Epithelial cell of prostate (primary cell): ENCODE measurements at regions not wholly inside any gene's neighbourhood (a gene's known extent, or its start where the extent isn't known, plus 50 kb on each side); places are given as distances from the start of the nearest gene placed in this dataset.
"Not testable (repeated sequence)": the region's sequence is repeated elsewhere in the genome, so short reads cannot be mapped to it uniquely, and the experiment has no call there.

ENCODE experiments used
- DNase-seq: peaks from one replicate; pipeline ENCODE4 v3.0.0-alpha.2; 2011; ENCODE audit warnings: low read depth, low spot score
- H3K27ac ChIP-seq: fragments of 450-650 bp; 2 replicates; pipeline ENCODE4 v1.5.1; 2017; ENCODE audit warnings: mild to moderate bottlenecking

DNA sequence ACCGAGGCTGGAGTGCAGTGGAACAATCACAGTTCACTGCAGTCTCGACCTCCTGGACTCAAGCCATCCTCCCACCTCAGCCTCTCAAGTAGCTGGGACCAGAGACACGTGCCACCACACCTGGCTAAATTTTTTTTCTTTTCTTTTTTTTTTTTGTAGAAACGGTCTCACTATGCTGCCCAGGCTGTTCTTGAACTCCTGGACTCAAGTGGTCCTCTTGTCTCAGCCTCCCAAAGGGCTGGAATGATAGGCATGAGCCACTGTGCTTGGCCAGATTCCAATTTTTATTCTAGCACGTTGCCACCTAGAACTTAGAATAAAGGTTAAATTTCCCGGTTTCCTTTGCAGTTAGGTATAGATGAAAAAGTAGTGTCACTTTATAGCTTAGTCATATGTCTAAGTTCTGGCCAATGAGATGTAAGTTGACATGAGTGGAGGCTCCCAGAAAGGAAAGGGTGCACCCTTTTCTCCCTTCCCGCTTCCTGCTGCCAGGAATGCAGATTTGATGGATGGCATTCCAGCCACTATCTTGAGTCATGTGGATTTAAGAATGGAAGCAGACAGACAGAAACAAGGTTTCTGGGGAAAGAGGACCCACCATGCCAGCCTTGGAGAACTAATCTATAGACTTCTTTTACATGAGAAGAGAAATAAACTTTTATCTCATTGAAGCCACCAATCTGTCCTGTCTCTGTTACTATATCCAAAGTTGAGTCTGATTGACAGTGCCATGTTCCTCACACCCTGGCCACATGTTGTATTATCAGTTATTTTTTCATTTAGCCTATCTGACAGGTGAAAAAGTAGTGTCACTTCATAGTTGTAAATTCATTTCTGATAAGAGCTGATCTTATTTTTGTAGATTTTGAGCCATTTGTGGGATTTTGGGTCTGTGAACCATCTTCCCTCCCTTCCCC is 60.6 kb upstream of the NCOA3 start:
- DNase-seq, result no peak
- H3K27ac ChIP-seq, result no peak overlapping the region

DNA sequence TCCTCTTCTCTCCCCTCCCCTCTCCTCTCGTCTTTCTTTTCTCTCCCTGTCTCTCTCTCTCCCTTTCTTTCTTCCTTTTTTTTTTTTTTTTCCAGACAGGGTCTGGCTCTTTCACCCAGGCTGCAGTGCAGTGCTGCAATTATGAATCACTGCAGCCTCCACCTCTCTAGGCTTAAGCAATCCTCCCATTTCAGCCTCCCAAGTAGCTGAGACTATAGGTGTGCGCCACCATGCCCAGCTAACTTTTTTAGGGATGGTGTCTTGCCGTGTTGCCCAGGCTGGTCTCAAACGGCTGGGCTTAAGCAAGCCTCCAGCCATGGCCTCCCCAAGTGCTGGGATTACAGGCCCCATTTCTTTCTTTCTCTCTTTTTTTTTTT is 59.9 kb upstream of the NCOA3 start:
- H3K27ac ChIP-seq, result no peak overlapping the region
- no peak for DNase-seq

DNA sequence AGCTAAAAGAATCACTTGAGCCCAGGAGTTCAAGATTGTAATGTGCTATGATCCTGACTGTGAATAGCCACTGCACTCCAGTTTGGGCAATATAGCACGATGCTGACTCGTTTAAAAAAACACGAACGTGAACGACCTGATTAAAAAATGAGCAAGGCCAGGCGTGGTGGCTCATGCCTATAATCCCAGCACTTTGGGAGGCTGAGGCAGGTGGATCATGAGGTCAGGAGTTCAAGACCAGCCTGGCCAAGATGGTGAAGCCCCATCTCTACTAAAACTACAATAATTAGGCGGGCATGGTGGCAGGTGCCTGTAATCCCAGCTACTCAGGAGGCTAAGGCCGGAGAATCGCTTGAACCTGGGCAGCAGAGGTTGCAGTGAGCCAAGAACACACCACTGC is 58.6 kb upstream of the NCOA3 start:
- not testable (repeated sequence) for H3K27ac ChIP-seq, DNase-seq

DNA sequence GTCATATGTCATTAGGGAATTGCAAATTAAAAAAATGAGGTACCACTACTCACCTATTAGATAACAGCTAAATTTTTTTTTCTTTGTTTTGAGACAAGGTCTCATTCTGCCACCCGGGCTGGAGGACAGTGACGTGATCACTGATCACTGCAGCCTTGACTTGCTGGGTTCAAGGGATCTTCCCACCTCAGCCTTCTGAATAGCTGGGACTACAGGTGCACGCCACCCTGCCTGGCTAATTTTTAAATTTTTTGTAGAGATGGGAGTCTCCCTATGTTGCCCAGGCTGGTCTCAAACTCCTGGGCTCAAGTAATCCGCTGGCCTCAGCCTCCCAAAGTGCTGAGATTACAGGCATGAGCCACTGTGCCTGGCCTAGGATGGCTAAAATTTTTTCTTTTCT is 57.1 kb upstream of the NCOA3 start:
- H3K27ac ChIP-seq, result no peak overlapping the region
- no peak for DNase-seq

DNA sequence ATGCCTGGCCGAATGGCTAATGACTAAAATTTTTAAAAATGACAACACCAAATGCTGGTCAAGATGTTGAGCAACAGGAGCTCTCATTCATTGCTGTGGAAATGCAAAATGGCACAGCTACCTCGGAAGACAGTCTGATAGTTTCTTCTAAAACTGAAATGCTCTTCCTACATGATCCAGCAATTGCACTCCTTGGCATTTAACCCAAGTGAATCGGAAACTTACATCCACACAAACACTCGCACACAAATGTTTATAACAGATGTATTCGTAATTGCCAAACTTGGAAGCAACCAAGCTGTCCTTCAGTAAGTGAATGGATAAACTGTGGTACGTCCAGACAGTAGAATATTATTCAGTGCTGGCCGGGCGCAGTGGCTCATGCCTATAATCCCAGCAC is 56.4 kb upstream of the NCOA3 start:
- no peak for DNase-seq
- H3K27ac ChIP-seq, result no peak overlapping the region

DNA sequence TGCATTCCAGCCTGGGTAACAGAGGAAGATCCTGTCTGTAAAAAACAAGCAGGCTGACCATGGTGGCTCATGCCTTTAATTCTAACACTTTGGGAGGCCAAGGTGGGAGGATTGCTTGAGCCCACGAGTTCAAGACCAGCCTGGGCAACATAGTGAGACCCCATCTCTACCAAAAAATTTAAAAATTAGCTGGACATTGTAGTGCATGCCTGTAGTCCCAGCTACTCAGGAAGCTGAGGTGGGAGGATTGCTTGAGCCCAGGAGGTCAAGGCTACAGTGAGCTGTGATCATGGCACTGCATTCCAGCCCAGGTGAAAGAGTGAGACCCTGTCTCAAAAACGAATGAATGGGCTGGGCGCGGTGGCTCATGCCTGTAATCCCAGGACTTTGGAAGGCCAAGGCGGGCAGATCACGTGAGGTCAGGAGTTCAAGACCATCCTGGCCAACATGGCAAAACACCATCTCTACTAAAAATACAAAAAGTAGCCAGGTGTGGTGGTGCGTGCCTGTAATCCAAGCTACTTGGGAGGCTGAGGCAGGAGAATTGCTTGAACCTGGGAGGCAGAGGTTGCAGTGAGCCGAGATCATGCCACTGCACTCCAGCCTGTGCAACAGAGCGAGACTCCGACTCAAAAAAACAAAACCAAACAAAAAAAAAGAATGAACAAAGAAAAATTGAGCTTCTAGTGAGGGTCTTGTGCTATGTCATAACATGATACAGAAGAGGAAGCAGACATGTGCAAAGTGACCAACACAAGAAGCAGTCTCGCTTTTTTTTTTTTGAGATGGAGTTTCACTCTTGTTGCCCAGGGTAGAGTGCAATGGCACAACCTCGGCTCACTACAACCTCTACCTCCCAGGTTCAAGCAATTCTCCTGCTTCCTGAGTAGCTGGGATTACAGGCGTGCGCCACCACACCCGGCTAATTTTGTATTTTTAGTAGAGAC is 54.1 kb upstream of the NCOA3 start:
- H3K27ac ChIP-seq, DNase-seq: not testable (repeated sequence)

DNA sequence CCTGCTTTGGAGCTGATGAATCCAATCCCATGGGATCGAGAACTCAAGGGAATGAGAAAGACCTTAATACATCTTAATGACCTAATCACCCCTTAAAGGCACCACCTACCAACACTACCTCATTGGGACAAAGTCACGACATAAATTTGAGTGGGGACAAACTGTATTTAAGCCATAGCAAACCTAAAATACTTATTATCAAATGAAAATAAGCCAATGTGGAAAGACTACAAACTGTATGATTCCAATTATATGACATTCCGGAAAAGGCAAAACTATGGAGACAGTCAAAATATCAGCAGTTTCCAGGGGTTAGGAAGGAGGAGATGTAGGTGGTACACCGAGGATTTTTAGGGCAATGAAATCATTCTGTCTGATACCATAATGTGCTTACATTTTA is 53.3 kb upstream of the NCOA3 start:
- H3K27ac ChIP-seq, result no peak overlapping the region
- no peak for DNase-seq

DNA sequence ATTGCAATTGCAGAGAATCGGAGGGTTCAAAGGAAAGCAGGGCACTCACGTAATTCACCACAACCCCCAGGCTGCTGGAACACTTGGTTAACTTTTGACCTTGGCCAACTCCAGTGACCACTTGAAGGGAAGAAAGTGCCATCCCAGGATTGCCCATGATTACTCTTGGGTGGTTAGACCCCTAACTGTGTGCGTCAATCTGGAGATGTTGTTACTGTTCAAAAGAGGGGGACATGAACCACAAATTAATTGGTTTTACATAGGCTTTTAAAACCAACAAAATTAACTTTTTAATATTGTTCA is 50.1 kb upstream of the NCOA3 start:
- DNase-seq, result no peak
- H3K27ac ChIP-seq, result no peak overlapping the region
